HG03139 (cell line): ENCODE measurements at regions not wholly inside any gene's neighbourhood (a gene's known extent, or its start where the extent isn't known, plus 50 kb on each side); places are given as distances from the start of the nearest gene placed in this dataset.
A peak's percentile ranks its signal among the peaks of the same experiment; 100 is the strongest.
"Not testable (repeated sequence)": the region's sequence is repeated elsewhere in the genome, so short reads cannot be mapped to it uniquely, and the experiment has no call there.

Experiments used
- ATAC-seq: cut with Tn5 transposase; IDR thresholded peaks from one replicate; pipeline ENCODE4 v1.9.1; 2021; ENCODE audit not compliant: unreplicated experiment

- no peak for ATAC-seq
Observed at GRCh38 chr1:96388421-96389310, 332.9 kb upstream of the PTBP2 start.

- ATAC-seq, result no peak
Observed at GRCh38 chr1:96400089-96400488, 321.5 kb upstream of the PTBP2 start.

- ATAC-seq, result no peak
Observed at GRCh38 chr1:96409087-96409486, 312.5 kb upstream of the PTBP2 start.

GRCh38 chr1:96409689-96410088, 311.9 kb upstream of the PTBP2 start:
- no peak for ATAC-seq

- no peak for ATAC-seq
Observed at GRCh38 chr1:96411006-96411405, 310.6 kb upstream of the PTBP2 start.

- no peak for ATAC-seq
Observed at GRCh38 chr1:96414598-96414997, 307.0 kb upstream of the PTBP2 start.

GRCh38 chr1:96416111-96416595, 305.4 kb upstream of the PTBP2 start:
- no peak for ATAC-seq

- ATAC-seq, result peak; percentile 79
Observed at GRCh38 chr1:96416701-96417444, 304.7 kb upstream of the PTBP2 start.

GRCh38 chr1:96418969-96419368, 302.6 kb upstream of the PTBP2 start:
- no peak for ATAC-seq

GRCh38 chr1:96424877-96425276, 296.7 kb upstream of the PTBP2 start:
- no peak for ATAC-seq

- ATAC-seq, result no peak
Observed at GRCh38 chr1:96425382-96426129, 296.0 kb upstream of the PTBP2 start.

- no peak for ATAC-seq
Observed at GRCh38 chr1:96427616-96428015, 294.0 kb upstream of the PTBP2 start.

- ATAC-seq, result no peak
Observed at GRCh38 chr1:96445302-96445701, 276.3 kb upstream of the PTBP2 start.

GRCh38 chr1:96464066-96464465, 257.5 kb upstream of the PTBP2 start:
- ATAC-seq, result no peak

- ATAC-seq, result no peak
Observed at GRCh38 chr1:96464522-96464921, 257.1 kb upstream of the PTBP2 start.

GRCh38 chr1:96464991-96465390, 256.6 kb upstream of the PTBP2 start:
- no peak for ATAC-seq

GRCh38 chr1:96465441-96465840, 256.1 kb upstream of the PTBP2 start:
- ATAC-seq, result no peak

GRCh38 chr1:96466842-96467241, 254.7 kb upstream of the PTBP2 start:
- no peak for ATAC-seq

GRCh38 chr1:96469726-96470125, 251.9 kb upstream of the PTBP2 start:
- ATAC-seq, result not testable (repeated sequence)

GRCh38 chr1:96472471-96472870, 249.1 kb upstream of the PTBP2 start:
- no peak for ATAC-seq

GRCh38 chr1:96473791-96474434, 247.7 kb upstream of the PTBP2 start:
- no peak for ATAC-seq
